Left lung (tissue), 4 donors: ENCODE measurements at regions not wholly inside any gene's neighbourhood (a gene's known extent, or its start where the extent isn't known, plus 50 kb on each side); places are given as distances from the start of the nearest gene placed in this dataset.

Experiments used
- ATAC-seq: fragments of 200-7000 bp; cut with Tn5 transposase; one replicate; pipeline ENCODE4 v1.9.1; 2020; ENCODE audit warnings: moderate library complexity
- DNase-seq, 4 donors: peaks; one replicate each; pipeline ENCODE4 v3.0.0-alpha.2; 2013 to 2020
- H3K27ac ChIP-seq, 2 donors: fragments of 200-600 bp; sonication (generic) in 1 of 2; one replicate each; pipeline versions ENCODE4 v1.5.0 to v1.8.0; 2020 to 2021
- H3K27me3 ChIP-seq, 2 donors: fragments of 200-600 bp; sonication (generic) in 1 of 2; one replicate each; pipeline versions ENCODE4 v1.5.0 to v1.8.0; 2020 to 2021
- H3K36me3 ChIP-seq, 2 donors: fragments of 200-600 bp; sonication (generic) in 1 of 2; one replicate each; pipeline versions ENCODE4 v1.5.0 to v1.8.0; 2020 to 2021
- H3K4me1 ChIP-seq, 2 donors: fragments of 200-600 bp; one replicate each; pipeline ENCODE4 v1.8.0; 2021
- H3K4me3 ChIP-seq, 2 donors: fragments of 200-600 bp; sonication (generic) in 1 of 2; one replicate each; pipeline versions ENCODE4 v1.5.0 to v1.8.0; 2020 to 2021; ENCODE audit warnings: mild to moderate bottlenecking in 1 of 2
- H3K9me3 ChIP-seq, 2 donors: fragments of 200-600 bp; sonication (generic) in 1 of 2; one replicate each; pipeline versions ENCODE4 v1.5.0 to v1.8.0; 2020 to 2021
- CTCF ChIP-seq, 2 donors: fragments of 200-600 bp; sonication (generic) in 1 of 2; IDR thresholded peaks; one replicate each; pipeline versions ENCODE4 v1.5.0 to v1.8.0; 2021; ENCODE audit warnings: antibody characterized with exemption in 2 of 2
- intact Hi-C, 2 donors: fragments of 100-400 bp; cut with DNase I; formaldehyde crosslinking; loops; one replicate each; pipeline versions ENCODE4 v1.11.2 to v1.14.2; 2022
- donor health status: DM: no; HTN: yes; CAD: no.
- donor health status: DM: no; HTN: no; CAD: no.

GRCh38 chr11:97118614-97119200 lies 728.9 kb downstream of the JRKL start:
- no peak for TF ChIP-seq CTCF (IDR thresholded peaks at IDR 0.05)
- H3K36me3 ChIP-seq: no peaks in the 10 kb centered on the region
- intact Hi-C loops: no loop called here
- H3K4me1 ChIP-seq: no peaks in the 10 kb centered on the region
- no peak for ATAC-seq
- no peak overlapping the region for H3K4me3 ChIP-seq
- H3K9me3 ChIP-seq: no peaks in the 10 kb centered on the region
- no peak overlapping the region for H3K27ac ChIP-seq
- H3K27me3 ChIP-seq: no peaks in the 10 kb centered on the region
- no peak for DNase-seq

GRCh38 chr11:97123237-97123636 lies 733.4 kb downstream of the JRKL start:
- ATAC-seq: no peak
- no peak for DNase-seq
- no peak for TF ChIP-seq CTCF (IDR thresholded peaks at IDR 0.05)
- Histone ChIP-seq H3K9me3 (peaks cover 0 to 6% of the 10 kb centered on the region in 2 donors), H3K27ac (no peak overlapping the region), H3K27me3 (no peaks in the 10 kb centered on the region), H3K4me1 (no peaks in the 10 kb centered on the region), H3K4me3 (no peak overlapping the region), H3K36me3 (no peaks in the 10 kb centered on the region)
- intact Hi-C loops: no loop called here

- DNase-seq (no peak), ATAC-seq (no peak)
These were observed 746.3 kb downstream of the JRKL start for GRCh38 chr11:97136067-97136466.

GRCh38 chr11:97140885-97141494 lies 751.2 kb downstream of the JRKL start:
- Histone ChIP-seq H3K36me3 (no peaks in the 10 kb centered on the region), H3K27ac (no peak overlapping the region), H3K27me3 (no peaks in the 10 kb centered on the region), H3K4me3 (no peak overlapping the region), H3K9me3 (peaks cover 0 to 15% of the 10 kb centered on the region in 2 donors), H3K4me1 (no peaks in the 10 kb centered on the region)
- no peak for DNase-seq
- TF ChIP-seq CTCF (IDR thresholded peaks at IDR 0.05): peak in 1 of 2 donors; percentile 49
- intact Hi-C loops: no loop called here
- ATAC-seq: peak; percentile 31

More at GRCh38 chr11:97136067-97136466, 746.3 kb downstream of the JRKL start:
- Histone ChIP-seq H3K4me1 (no peaks in the 10 kb centered on the region), H3K4me3 (no peak overlapping the region), H3K27ac (no peak overlapping the region), H3K9me3 (peaks cover 0 to 23% of the 10 kb centered on the region in 2 donors), H3K36me3 (no peaks in the 10 kb centered on the region), H3K27me3 (no peaks in the 10 kb centered on the region)
- TF ChIP-seq CTCF (IDR thresholded peaks at IDR 0.05): no peak
- intact Hi-C loops: no loop called here

- Histone ChIP-seq H3K27me3 (no peaks in the 10 kb centered on the region), H3K4me1 (no peaks in the 10 kb centered on the region), H3K36me3 (no peaks in the 10 kb centered on the region), H3K27ac (no peak overlapping the region), H3K4me3 (no peak overlapping the region), H3K9me3 (peaks cover 0 to 9% of the 10 kb centered on the region in 2 donors)
- ATAC-seq: no peak
- DNase-seq: no peak
- intact Hi-C loops: no loop called here
- no peak for TF ChIP-seq CTCF (IDR thresholded peaks at IDR 0.05)
These were observed 753.6 kb downstream of the JRKL start for GRCh38 chr11:97143463-97143862.
